GM12878 (cell line): ENCODE measurements at regions not wholly inside any gene's neighbourhood (a gene's known extent, or its start where the extent isn't known, plus 50 kb on each side); places are given as distances from the start of the nearest gene placed in this dataset.
"Not testable (repeated sequence)": the region's sequence is repeated elsewhere in the genome, so short reads cannot be mapped to it uniquely, and the experiment has no call there.

ENCODE experiments used
- ATAC-seq: fragments of 200-7000 bp; cut with Tn5 transposase; 3 replicates; pipeline ENCODE4 v1.9.1; 2020; ENCODE audit warnings: mild to moderate bottlenecking, moderate library complexity
- BruUV-seq: library from RNA; stranded (reverse); fragments of 400-500 nt; replicated peaks from 2 replicates; lab custom pipeline; 2021; lab: Mats Ljungman, UMichigan
- CTCF ChIA-PET: fragments of 300-600 bp; sonication (Branson Sonifier 250); formaldehyde crosslinking; extraction: SDS; loops from one replicate; lab custom pipeline; 2021; ENCODE audit warnings: inconsistent platforms; lab: Yijun Ruan, JAX
- POLR2A ChIA-PET: fragments of 350-600 bp; formaldehyde crosslinking; extraction: SDS; loops from one replicate; lab custom pipeline; 2021; ENCODE audit warnings: inconsistent platforms; lab: Charles Lee
- RAD21 ChIA-PET: fragments of 300-600 bp; sonication (Branson Sonifier 250); formaldehyde crosslinking; loops from one replicate; lab custom pipeline; 2023; ENCODE audit warnings: antibody characterized with exemption; ENCODE audit not compliant: unreplicated experiment; lab: Charles Lee
- SMC1A ChIA-PET: fragments of 300-600 bp; sonication (Branson Sonifier 250); formaldehyde crosslinking; loops from one replicate; lab custom pipeline; 2023; ENCODE audit not compliant: unreplicated experiment, uncharacterized antibody; lab: Charles Lee
- DNase-seq: peaks from one replicate; pipeline ENCODE4 v3.0.0-alpha.2; 2011; ENCODE audit warnings: low read depth, low spot score
- FAIRE-seq: peaks from 3 replicates; lab custom pipeline; 2011; peaks lifted over from hg19 to GRCh38; lab: Jason Lieb, UNC
- H2AFZ ChIP-seq: 2 replicates; pipeline ENCODE4 v1.6.0; 2011; ENCODE audit warnings: low read depth, low read length, control low read depth; ENCODE audit not compliant: control insufficient read depth
- H3K27ac ChIP-seq: 2 replicates; pipeline ENCODE4 v1.5.1; 2011; ENCODE audit warnings: control low read depth; ENCODE audit not compliant: control insufficient read depth, insufficient read depth
- H3K27me3 ChIP-seq, 2 experiments: replicated peaks in 1 of 2; 2 replicates each; pipeline versions ENCODE4 v1.6.0 to v1.6.1; 2011; ENCODE audit warnings: low read length in 1 of 2; ENCODE audit not compliant: control insufficient read depth in 2 of 2, insufficient read depth in 2 of 2
- H3K36me3 ChIP-seq, 2 experiments: 2 replicates each; pipeline ENCODE4 v1.5.1; 2011; ENCODE audit warnings: low read length in 1 of 2; ENCODE audit not compliant: control insufficient read depth in 2 of 2, insufficient read depth in 2 of 2
- H3K4me1 ChIP-seq: 2 replicates; pipeline ENCODE4 v1.6.1; 2011; ENCODE audit warnings: mild to moderate bottlenecking, low read length, moderate library complexity, mixed read lengths; ENCODE audit not compliant: control insufficient read depth, insufficient read depth
- H3K4me2 ChIP-seq: 2 replicates; pipeline ENCODE4 v1.6.0; 2011; ENCODE audit warnings: control low read depth; ENCODE audit not compliant: control insufficient read depth, insufficient read depth
- H3K4me3 ChIP-seq: fragments of 200-600 bp; sonication (generic); 2 replicates; pipeline ENCODE4 v1.5.1; 2016
- H3K79me2 ChIP-seq: 2 replicates; pipeline ENCODE4 v1.6.0; 2011; ENCODE audit warnings: low read length; ENCODE audit not compliant: control insufficient read depth, insufficient read depth
- H3K9ac ChIP-seq: 2 replicates; pipeline ENCODE4 v1.8.0; 2011; ENCODE audit warnings: low read length, control low read depth, mixed read lengths; ENCODE audit not compliant: control insufficient read depth, insufficient read depth
- H3K9me3 ChIP-seq: replicated peaks from 3 replicates; pipeline ENCODE4 v1.5.1; 2011; ENCODE audit warnings: mild to moderate bottlenecking, low read length; ENCODE audit not compliant: control insufficient read depth, insufficient read depth
- H4K20me1 ChIP-seq: 2 replicates; pipeline ENCODE4 v1.6.0; 2011; ENCODE audit not compliant: control insufficient read depth, insufficient read depth
- CBFB ChIP-seq: IDR thresholded peaks from 2 replicates; pipeline ENCODE4 v1.6.1; 2016; ENCODE audit warnings: antibody characterized with exemption, low read depth
- CBX5 ChIP-seq: sonication (generic); IDR thresholded peaks from 2 replicates; pipeline ENCODE4 v1.6.1; 2016; ENCODE audit warnings: low read depth, moderate library complexity, mild to moderate bottlenecking, inconsistent platforms
- HDGF ChIP-seq: fragments of 450-650 bp; IDR thresholded peaks from 2 replicates; pipeline ENCODE4 v1.6.1; 2016; ENCODE audit warnings: antibody characterized with exemption
- MEF2A ChIP-seq: IDR thresholded peaks from 2 replicates; pipeline ENCODE4 v1.6.1; 2011; ENCODE audit warnings: low read depth, mild to moderate bottlenecking, low read length, moderate library complexity; ENCODE audit not compliant: insufficient read depth
- SMAD5 ChIP-seq: IDR thresholded peaks from 2 replicates; pipeline ENCODE4 v1.6.1; 2016; ENCODE audit warnings: antibody characterized with exemption, low read depth
- YY1 ChIP-seq: IDR thresholded peaks from 2 replicates; pipeline ENCODE4 v1.6.1; 2011; ENCODE audit warnings: low read depth, mild to moderate bottlenecking, low read length
- ZNF24 ChIP-seq: fragments of 450-650 bp; IDR thresholded peaks from 2 replicates; pipeline ENCODE4 v1.6.1; 2017; ENCODE audit warnings: antibody characterized with exemption, mild to moderate bottlenecking
- WGBS: methylation state at CpG from one replicate; pipeline ENCODE4 v1.1.6; 2016; ENCODE audit warnings: low lambda C conversion rate; ENCODE audit not compliant: insufficient replicate concordance, insufficient coverage; ENCODE audit errors: missing lambda C conversion rate; 5-methylcytosine and 5-hydroxymethylcytosine counted together
- in situ Hi-C: fragments of 300-500 bp; cut with MboI; formaldehyde crosslinking; loops from 9 replicates; pipeline ENCODE4 v1.14.3; 2018; ENCODE audit warnings: mixed read lengths
- intact Hi-C: fragments of 100-400 bp; cut with micrococcal nuclease; formaldehyde crosslinking; loops from one replicate; pipeline ENCODE4 v1.14.2; 2022; ENCODE audit not compliant: unreplicated experiment
- TF ChIP-seq, protein P1 (sequence below): fragments of 450-650 bp; IDR thresholded peaks from 2 replicates; pipeline ENCODE4 v1.6.1; 2014; ENCODE audit warnings: mild to moderate bottlenecking
- TF ChIP-seq, protein P2 (sequence below): fragments of 450-650 bp; IDR thresholded peaks from 2 replicates; pipeline ENCODE4 v1.6.1; 2017; ENCODE audit warnings: mild to moderate bottlenecking, low read depth, inconsistent platforms; ENCODE audit not compliant: poor library complexity, severe bottlenecking

DNA sequence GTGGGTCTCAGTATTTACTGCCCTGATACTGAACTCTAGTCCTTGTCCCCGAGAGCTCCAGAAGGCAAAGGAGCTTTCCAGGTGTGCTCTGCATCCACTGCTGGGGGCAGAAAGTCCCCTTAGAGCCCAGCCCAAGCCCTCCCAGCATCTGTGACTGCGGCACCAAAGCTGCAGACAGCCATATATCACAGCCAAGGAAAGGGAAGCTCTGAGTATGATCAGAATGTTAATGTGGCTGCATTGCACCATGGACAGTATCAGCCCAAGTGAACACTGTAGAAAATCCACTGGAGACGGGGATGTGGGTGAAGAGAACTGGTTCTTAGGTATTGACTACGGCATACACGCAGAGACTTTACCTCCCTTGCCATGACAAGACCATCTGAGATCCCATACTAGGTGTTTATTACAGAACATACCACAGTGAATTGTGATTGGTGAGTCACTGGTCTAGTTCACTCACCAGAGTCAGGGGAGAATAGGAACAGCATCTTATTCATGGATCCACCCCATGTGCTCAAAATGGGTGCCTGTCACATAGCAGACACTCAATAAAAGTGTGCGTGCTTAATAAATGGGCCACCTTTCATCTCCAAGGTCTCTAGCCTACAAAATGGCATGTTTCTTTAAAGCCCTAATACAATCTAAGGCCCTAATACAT is 170.3 kb downstream of the HHIPL2 start:
- no peaks in the 10 kb centered on the region for H3K9me3 ChIP-seq
- no peaks in the 10 kb centered on the region for H3K4me1 ChIP-seq
- TF ChIP-seq SMAD5 (no peak), CBX5 (no peak), HDGF (no peak), YY1 (no peak), ZNF24 (no peak), CBFB (no peak), MEF2A (no peak)
- TF ChIP-seq, protein P1, sequence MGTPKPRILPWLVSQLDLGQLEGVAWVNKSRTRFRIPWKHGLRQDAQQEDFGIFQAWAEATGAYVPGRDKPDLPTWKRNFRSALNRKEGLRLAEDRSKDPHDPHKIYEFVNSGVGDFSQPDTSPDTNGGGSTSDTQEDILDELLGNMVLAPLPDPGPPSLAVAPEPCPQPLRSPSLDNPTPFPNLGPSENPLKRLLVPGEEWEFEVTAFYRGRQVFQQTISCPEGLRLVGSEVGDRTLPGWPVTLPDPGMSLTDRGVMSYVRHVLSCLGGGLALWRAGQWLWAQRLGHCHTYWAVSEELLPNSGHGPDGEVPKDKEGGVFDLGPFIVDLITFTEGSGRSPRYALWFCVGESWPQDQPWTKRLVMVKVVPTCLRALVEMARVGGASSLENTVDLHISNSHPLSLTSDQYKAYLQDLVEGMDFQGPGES = no peak
- TF ChIP-seq, protein P2, sequence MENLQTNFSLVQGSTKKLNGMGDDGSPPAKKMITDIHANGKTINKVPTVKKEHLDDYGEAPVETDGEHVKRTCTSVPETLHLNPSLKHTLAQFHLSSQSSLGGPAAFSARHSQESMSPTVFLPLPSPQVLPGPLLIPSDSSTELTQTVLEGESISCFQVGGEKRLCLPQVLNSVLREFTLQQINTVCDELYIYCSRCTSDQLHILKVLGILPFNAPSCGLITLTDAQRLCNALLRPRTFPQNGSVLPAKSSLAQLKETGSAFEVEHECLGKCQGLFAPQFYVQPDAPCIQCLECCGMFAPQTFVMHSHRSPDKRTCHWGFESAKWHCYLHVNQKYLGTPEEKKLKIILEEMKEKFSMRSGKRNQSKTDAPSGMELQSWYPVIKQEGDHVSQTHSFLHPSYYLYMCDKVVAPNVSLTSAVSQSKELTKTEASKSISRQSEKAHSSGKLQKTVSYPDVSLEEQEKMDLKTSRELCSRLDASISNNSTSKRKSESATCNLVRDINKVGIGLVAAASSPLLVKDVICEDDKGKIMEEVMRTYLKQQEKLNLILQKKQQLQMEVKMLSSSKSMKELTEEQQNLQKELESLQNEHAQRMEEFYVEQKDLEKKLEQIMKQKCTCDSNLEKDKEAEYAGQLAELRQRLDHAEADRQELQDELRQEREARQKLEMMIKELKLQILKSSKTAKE = no peak
- TF ChIP-seq, all 136 proteins: peak for 0
- no peaks in the 10 kb centered on the region; a peak in 1 of 4 replicates for H3K27me3 ChIP-seq
- FAIRE-seq (no peak), ATAC-seq (no peak), DNase-seq (no peak)
- H3K79me2 ChIP-seq = no peaks in the 10 kb centered on the region
- CTCF ChIA-PET = no interaction called here
- no peak overlapping the region for H3K27ac ChIP-seq
- BruUV-seq = no TSS peak
- H3K4me2 ChIP-seq = no peak overlapping the region
- H4K20me1 ChIP-seq = no peaks in the 10 kb centered on the region
- RAD21 ChIA-PET = no interaction called here
- WGBS = 19% methylated on average over 6 of the region's 6 CpGs
- intact Hi-C loops = no loop called here
- H3K9ac ChIP-seq = no peak overlapping the region
- H3K36me3 ChIP-seq = no peaks in the 10 kb centered on the region
- H2AFZ ChIP-seq = no peak overlapping the region
- SMC1A ChIA-PET = no interaction called here
- no peak overlapping the region for H3K4me3 ChIP-seq
- POLR2A ChIA-PET = no interaction called here
- in situ Hi-C loops = no loop called here

DNA sequence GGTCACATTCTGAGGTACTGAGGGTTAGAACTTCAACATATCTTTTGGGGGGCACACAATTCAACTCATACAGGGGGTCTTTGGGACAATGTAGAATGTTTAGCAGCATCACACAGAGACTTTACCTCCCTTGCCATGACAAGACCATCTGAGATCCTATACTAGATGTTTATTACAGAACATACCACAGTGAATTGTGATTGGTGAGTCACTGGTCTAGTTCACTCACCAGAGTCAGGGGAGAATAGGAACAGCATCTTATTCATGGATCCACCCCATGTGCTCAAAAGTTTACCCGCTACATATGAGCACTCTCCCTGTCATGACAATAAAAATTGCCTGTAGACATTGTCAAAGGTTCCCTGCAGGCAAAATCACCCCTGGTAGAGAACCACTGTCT is 171.1 kb downstream of the HHIPL2 start:
- BruUV-seq, intact Hi-C loops, H3K4me1 ChIP-seq, H4K20me1 ChIP-seq, H3K4me3 ChIP-seq, H3K36me3 ChIP-seq, DNase-seq, H3K4me2 ChIP-seq, H3K9me3 ChIP-seq, CTCF ChIA-PET, H3K79me2 ChIP-seq, FAIRE-seq, POLR2A ChIA-PET, ATAC-seq, H2AFZ ChIP-seq, H3K27me3 ChIP-seq, H3K27ac ChIP-seq, RAD21 ChIA-PET, SMC1A ChIA-PET, in situ Hi-C loops, H3K9ac ChIP-seq: not testable (repeated sequence)
- WGBS = 8% methylated on average over 1 of the region's 1 CpG
